Large intestine (tissue), 3 donors: ENCODE measurements at regions not wholly inside any gene's neighbourhood (a gene's known extent, or its start where the extent isn't known, plus 50 kb on each side); places are given as distances from the start of the nearest gene placed in this dataset.

Experiments
- DNase-seq, 2 donors: peaks; one replicate each; pipeline versions ENCODE4 v3.0.0 to v3.0.0-alpha.2; 2013
- H3K27ac ChIP-seq: one replicate; pipeline ENCODE4 v1.5.1; 2013; ENCODE audit warnings: low read length
- H3K27me3 ChIP-seq: 2 replicates; pipeline ENCODE4 v1.6.1; 2013; ENCODE audit warnings: low read length; ENCODE audit not compliant: control insufficient read depth, insufficient read depth
- H3K36me3 ChIP-seq: 2 replicates; pipeline ENCODE4 v1.6.1; 2013; ENCODE audit warnings: low read length; ENCODE audit not compliant: control insufficient read depth, insufficient read depth
- H3K4me1 ChIP-seq: one replicate; pipeline ENCODE4 v1.6.1; 2013; ENCODE audit warnings: low read length; ENCODE audit not compliant: control insufficient read depth, insufficient read depth
- H3K4me3 ChIP-seq: one replicate; pipeline ENCODE4 v1.5.1; 2013; ENCODE audit warnings: low read length
- H3K9me3 ChIP-seq: one replicate; pipeline ENCODE4 v1.6.1; 2013; ENCODE audit warnings: mild to moderate bottlenecking, low read depth, low read length, moderate library complexity; ENCODE audit not compliant: control insufficient read depth
- WGBS: methylation state at CpG from one replicate; pipeline ENCODE4 v1.1.5; 2013; ENCODE audit warnings: low lambda C conversion rate; ENCODE audit not compliant: insufficient coverage; 5-methylcytosine and 5-hydroxymethylcytosine counted together

- no peak for DNase-seq
- Histone ChIP-seq H3K36me3 (no peaks in the 10 kb centered on the region), H3K9me3 (no peaks in the 10 kb centered on the region), H3K27ac (no peak overlapping the region), H3K4me3 (no peak overlapping the region), H3K27me3 (no peaks in the 10 kb centered on the region), H3K4me1 (no peaks in the 10 kb centered on the region)
- WGBS, result no CpG with 5 or more reads among the region's 1 CpG
Measured at GRCh38 chr3:41041899-41042298, 157.4 kb upstream of the CTNNB1 start.

DNA sequence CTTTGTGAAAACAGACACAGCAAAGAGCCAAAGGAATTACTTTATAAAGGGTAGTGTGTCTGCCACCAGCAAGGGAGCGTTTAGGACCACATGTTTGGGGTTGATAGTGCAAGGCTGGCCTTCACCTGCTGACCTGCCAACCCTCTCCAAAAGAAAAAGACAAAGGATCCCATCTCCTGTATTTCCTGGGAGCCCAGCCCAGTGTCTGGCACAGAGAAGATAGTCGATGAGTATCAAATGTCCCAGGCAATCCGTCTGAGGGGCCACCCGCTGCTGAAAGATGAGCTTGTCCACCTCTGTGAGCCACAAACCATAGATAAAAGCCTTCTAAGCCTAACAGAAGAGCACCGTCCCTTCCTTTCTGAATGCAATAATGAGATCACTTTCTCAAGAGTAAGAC lies 154.8 kb upstream of the CTNNB1 start:
- H3K4me1 ChIP-seq, result no peaks in the 10 kb centered on the region
- no peak overlapping the region for H3K27ac ChIP-seq
- no CpG with 5 or more reads among the region's 5 CpGs for WGBS
- no peak for DNase-seq
- H3K9me3 ChIP-seq, result no peaks in the 10 kb centered on the region
- H3K36me3 ChIP-seq, result no peaks in the 10 kb centered on the region
- no peaks in the 10 kb centered on the region for H3K27me3 ChIP-seq
- no peak overlapping the region for H3K4me3 ChIP-seq

DNA sequence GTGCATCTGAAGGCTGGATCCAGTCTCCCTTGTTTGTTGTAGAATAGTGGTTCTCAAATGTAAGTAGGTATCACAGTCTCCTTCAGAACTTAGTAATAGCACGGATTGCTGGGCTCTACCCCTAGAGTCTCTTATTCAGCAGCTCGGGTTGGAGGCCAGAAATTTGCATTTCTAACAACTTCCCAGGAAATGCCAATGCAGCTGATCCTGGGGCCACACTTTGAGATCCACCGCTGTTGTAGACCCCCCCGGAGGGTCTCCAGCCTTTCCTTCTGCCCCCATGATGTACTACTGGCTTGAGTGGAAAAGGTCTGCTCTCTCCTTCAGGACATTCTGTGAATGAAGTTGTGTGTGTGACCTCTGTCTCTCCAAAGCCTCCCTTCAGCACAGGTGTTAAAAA lies 153.8 kb upstream of the CTNNB1 start:
- Histone ChIP-seq H3K4me1 (no peaks in the 10 kb centered on the region), H3K27ac (no peak overlapping the region), H3K27me3 (no peaks in the 10 kb centered on the region), H3K4me3 (no peak overlapping the region), H3K9me3 (no peaks in the 10 kb centered on the region), H3K36me3 (no peaks in the 10 kb centered on the region)
- no CpG with 5 or more reads among the region's 4 CpGs for WGBS
- no peak for DNase-seq

DNA sequence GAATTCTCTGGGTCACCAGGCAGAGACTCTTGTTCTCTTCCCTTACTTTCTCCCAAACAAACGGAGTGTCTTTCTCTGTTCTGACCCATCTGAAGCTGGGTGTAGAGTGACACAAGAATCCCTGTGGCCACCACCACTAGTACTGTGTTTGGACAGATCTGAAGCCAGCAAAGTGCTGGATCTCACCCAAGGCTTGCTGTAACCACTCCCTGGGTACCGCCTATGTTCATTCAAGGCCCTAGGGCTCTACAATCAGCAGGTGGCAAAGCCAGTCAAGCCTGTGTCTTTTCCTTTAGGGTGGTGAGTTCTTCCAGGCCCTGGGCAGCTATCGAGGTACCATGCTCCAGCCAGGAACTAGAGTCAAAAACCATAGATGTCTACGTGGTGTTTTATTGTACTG lies 149.2 kb upstream of the CTNNB1 start:
- no peak for DNase-seq

GRCh38 chr3:41053220-41053619 lies 146.1 kb upstream of the CTNNB1 start:
- H3K27me3 ChIP-seq, result no peaks in the 10 kb centered on the region
- H3K4me1 ChIP-seq, result no peaks in the 10 kb centered on the region
- H3K9me3 ChIP-seq, result no peaks in the 10 kb centered on the region
- no peaks in the 10 kb centered on the region for H3K36me3 ChIP-seq
- no peak overlapping the region for H3K4me3 ChIP-seq
- DNase-seq, result no peak
- no CpG with 5 or more reads among the region's 2 CpGs for WGBS
- no peak overlapping the region for H3K27ac ChIP-seq

More for the DNA sequence above, 149.2 kb upstream of the CTNNB1 start:
- Histone ChIP-seq H3K27ac (no peak overlapping the region), H3K9me3 (no peaks in the 10 kb centered on the region), H3K4me3 (no peak overlapping the region), H3K36me3 (no peaks in the 10 kb centered on the region), H3K27me3 (no peaks in the 10 kb centered on the region), H3K4me1 (no peaks in the 10 kb centered on the region)
- WGBS, result no CpG with 5 or more reads among the region's 4 CpGs

DNA sequence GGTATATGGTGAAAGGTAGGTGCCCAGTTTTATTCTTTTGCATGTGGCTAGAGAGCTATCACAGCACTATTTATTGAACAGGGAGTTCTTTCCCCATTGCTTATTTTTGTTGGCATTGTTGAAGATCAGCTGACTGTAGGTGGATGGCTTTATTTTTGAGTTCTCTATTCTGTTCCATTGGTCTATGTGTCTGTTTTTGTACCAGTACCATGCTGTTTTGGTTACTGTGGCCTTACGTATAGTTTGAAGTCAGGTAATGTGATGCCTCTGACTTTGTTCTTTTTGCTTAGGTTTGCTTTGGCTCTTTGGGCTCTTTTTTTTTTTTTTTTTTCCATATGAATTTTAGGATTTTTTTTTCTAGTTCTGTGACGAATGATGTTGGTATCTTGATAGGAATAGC lies 139.2 kb upstream of the CTNNB1 start:
- Histone ChIP-seq H3K36me3 (no peaks in the 10 kb centered on the region), H3K27me3 (no peaks in the 10 kb centered on the region), H3K4me3 (no peak overlapping the region), H3K9me3 (no peaks in the 10 kb centered on the region), H3K27ac (no peak overlapping the region), H3K4me1 (no peaks in the 10 kb centered on the region)
- no peak for DNase-seq
- 80% methylated on average over 1 of the region's 2 CpGs for WGBS

DNA sequence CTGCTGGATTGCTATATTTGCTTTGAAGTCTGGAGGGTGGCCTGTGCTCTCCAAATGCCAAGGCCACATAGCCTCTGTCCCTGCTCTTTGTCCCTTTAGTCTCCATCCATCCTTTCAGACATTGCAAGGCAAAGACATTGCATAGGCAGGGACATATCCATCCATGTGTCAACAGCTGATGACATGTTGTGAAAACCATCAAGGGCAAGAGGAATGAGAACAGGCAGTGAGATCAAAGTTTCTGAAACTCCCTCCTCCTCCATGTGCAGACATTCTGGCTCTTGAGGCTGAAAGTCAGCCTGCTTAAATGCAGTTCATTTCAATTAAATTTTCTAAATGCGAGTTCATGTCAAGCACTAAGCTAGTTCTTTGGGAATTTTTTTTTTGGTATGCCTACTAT lies 135.2 kb upstream of the CTNNB1 start:
- H3K36me3 ChIP-seq, result no peaks in the 10 kb centered on the region
- no peaks in the 10 kb centered on the region for H3K4me1 ChIP-seq
- no peak for DNase-seq
- WGBS, result no CpG with 5 or more reads among the region's 1 CpG
- no peaks in the 10 kb centered on the region for H3K9me3 ChIP-seq
- H3K27me3 ChIP-seq, result no peaks in the 10 kb centered on the region
- H3K27ac ChIP-seq, result no peak overlapping the region
- H3K4me3 ChIP-seq, result no peak overlapping the region

DNA sequence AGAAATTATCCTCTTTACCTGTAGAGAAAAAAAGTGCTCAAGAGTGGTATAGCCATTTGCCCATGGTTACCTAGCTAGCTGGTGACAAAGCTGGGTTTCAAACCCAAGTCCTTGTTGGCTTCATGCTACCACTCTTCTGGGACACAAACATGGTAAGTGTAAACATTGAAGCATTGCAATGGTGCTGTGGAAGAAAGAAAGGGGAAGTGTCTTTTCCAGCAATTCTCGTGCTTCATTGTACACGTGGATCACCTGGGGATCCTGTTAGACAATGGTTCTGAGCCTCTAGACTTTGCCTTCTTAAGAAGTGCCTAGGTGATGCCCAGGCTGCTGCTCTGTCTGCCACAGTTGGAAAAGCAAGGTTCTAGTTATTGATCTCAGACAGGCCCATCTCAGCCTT lies 134.8 kb upstream of the CTNNB1 start:
- WGBS, result no CpG with 5 or more reads among the region's 2 CpGs
- H3K36me3 ChIP-seq, result no peaks in the 10 kb centered on the region

DNA sequence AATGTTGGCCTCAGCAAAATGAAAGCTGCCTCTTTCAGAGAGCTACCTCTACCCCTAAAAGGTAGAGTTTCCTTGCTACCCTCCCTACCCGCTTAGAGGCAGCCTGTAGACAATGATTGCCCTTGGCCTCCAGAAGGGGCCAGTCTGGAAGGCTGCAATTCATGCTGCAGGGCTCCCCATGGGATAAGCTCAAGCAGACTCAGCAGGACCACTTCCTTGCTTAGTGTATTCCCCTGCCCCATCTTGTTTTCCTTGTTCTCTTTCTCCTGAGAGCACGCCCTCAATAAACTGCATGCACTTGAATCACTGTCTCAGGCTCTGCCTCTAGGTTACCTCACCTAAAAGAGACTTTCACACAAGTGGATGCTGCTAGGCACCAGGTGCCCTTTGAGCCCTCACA lies 134.0 kb upstream of the CTNNB1 start:
- DNase-seq, result no peak
- Histone ChIP-seq H3K4me3 (no peak overlapping the region), H3K27me3 (no peaks in the 10 kb centered on the region), H3K4me1 (no peaks in the 10 kb centered on the region), H3K27ac (no peak overlapping the region), H3K9me3 (no peaks in the 10 kb centered on the region), H3K36me3 (no peaks in the 10 kb centered on the region)
- WGBS, result no CpG with 5 or more reads among the region's 2 CpGs

More for the DNA sequence above, 134.8 kb upstream of the CTNNB1 start:
- Histone ChIP-seq H3K27ac (no peak overlapping the region), H3K4me3 (no peak overlapping the region), H3K27me3 (no peaks in the 10 kb centered on the region), H3K9me3 (no peaks in the 10 kb centered on the region), H3K4me1 (no peaks in the 10 kb centered on the region)
- DNase-seq, result no peak

DNA sequence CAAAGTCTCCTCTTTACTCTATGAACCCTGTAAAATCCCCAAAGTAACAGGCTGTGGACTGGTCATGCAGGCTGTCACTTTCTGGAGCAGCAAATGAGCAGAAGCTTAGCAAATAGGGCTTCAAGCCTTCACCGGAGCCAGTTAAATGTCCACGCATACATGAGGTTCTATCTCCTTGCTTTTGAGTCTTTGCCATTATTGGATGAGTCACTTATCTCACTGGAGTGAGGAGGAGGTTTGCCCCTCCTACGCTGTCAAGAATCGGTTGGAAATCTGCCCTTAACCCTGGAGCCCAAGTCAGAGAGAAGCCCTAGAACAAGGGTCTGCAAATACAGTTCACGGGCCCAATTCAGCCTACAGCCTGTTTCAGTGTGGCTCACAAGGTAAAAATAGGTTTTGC lies 126.1 kb upstream of the CTNNB1 start:
- no peaks in the 10 kb centered on the region for H3K36me3 ChIP-seq
- no peak overlapping the region for H3K4me3 ChIP-seq
- no peaks in the 10 kb centered on the region for H3K9me3 ChIP-seq
- DNase-seq, result no peak
- H3K27ac ChIP-seq, result no peak overlapping the region
- peaks cover 12% of the 10 kb centered on the region for H3K4me1 ChIP-seq
- 86% methylated on average over 1 of the region's 5 CpGs for WGBS
- H3K27me3 ChIP-seq, result peaks cover 4% of the 10 kb centered on the region

GRCh38 chr3:41075975-41076374 lies 123.3 kb upstream of the CTNNB1 start:
- no CpG with 5 or more reads among the region's 7 CpGs for WGBS
- peak; percentile 91 to 94 for DNase-seq
- H3K27me3 ChIP-seq, result peaks cover 4% of the 10 kb centered on the region

More at GRCh38 chr3:41075975-41076374, 123.3 kb upstream of the CTNNB1 start:
- Histone ChIP-seq H3K27ac (peak overlapping the region; percentile 86), H3K4me3 (no peak overlapping the region), H3K36me3 (no peaks in the 10 kb centered on the region), H3K9me3 (no peaks in the 10 kb centered on the region), H3K4me1 (peaks cover 12% of the 10 kb centered on the region)
